RWPE2 (cell line): ENCODE measurements at regions not wholly inside any gene's neighbourhood (a gene's known extent, or its start where the extent isn't known, plus 50 kb on each side); places are given as distances from the start of the nearest gene placed in this dataset.

ENCODE experiments used
- ATAC-seq: fragments of 200-7000 bp; cut with Tn5 transposase; 3 replicates; pipeline ENCODE4 v1.9.1; 2021; ENCODE audit warnings: low read depth
- DNase-seq: peaks from one replicate; pipeline ENCODE4 v3.0.0-alpha.2; 2020; ENCODE audit warnings: low spot score
- H3K27ac ChIP-seq: fragments of 450-650 bp; 2 replicates; pipeline ENCODE4 v1.5.1; 2017; ENCODE audit warnings: mild to moderate bottlenecking; ENCODE audit not compliant: poor library complexity, severe bottlenecking
- H3K27me3 ChIP-seq: fragments of 250-450 bp; sonication (Bioruptor Pico); 2 replicates; pipeline ENCODE4 v1.5.1; 2021; ENCODE audit warnings: mild to moderate bottlenecking, moderate library complexity; ENCODE audit not compliant: insufficient read depth, poor library complexity, severe bottlenecking
- H3K36me3 ChIP-seq: fragments of 250-450 bp; sonication (Bioruptor Pico); 2 replicates; pipeline ENCODE4 v1.5.1; 2020; ENCODE audit warnings: low read depth, mild to moderate bottlenecking, moderate library complexity
- H3K4me1 ChIP-seq: fragments of 250-450 bp; sonication (Bioruptor Pico); 2 replicates; pipeline ENCODE4 v1.5.1; 2021; ENCODE audit warnings: mild to moderate bottlenecking, moderate library complexity; ENCODE audit not compliant: insufficient read depth, poor library complexity, severe bottlenecking
- H3K4me3 ChIP-seq: fragments of 250-450 bp; sonication (Bioruptor Pico); 2 replicates; pipeline ENCODE4 v1.5.1; 2021; ENCODE audit warnings: mild to moderate bottlenecking, moderate library complexity; ENCODE audit not compliant: severe bottlenecking
- H3K9me3 ChIP-seq: fragments of 250-450 bp; sonication (Bioruptor Pico); 2 replicates; pipeline ENCODE4 v1.5.1; 2021; ENCODE audit warnings: mild to moderate bottlenecking, moderate library complexity; ENCODE audit not compliant: severe bottlenecking
- CTCF ChIP-seq: fragments of 450-650 bp; IDR thresholded peaks from one replicate; pipeline ENCODE4 v1.5.1; 2017; ENCODE audit warnings: mild to moderate bottlenecking, moderate library complexity; ENCODE audit not compliant: poor library complexity, severe bottlenecking

- no peak overlapping the region for H3K4me3 ChIP-seq
- ATAC-seq (peak; percentile 4; the same call in 1 of the 3 replicates), DNase-seq (peak; percentile 62)
- H3K9me3 ChIP-seq: no peaks in the 10 kb centered on the region
- peak overlapping the region; percentile 99 for H3K27ac ChIP-seq
- peaks cover 61% of the 10 kb centered on the region for H3K4me1 ChIP-seq
- no peaks in the 10 kb centered on the region for H3K36me3 ChIP-seq
- no peaks in the 10 kb centered on the region for H3K27me3 ChIP-seq
- TF ChIP-seq CTCF: no peak
These were observed 358.7 kb downstream of the LTN1 start for GRCh38 chr21:28633839-28634555.

GRCh38 chr21:28632755-28633408, 359.8 kb downstream of the LTN1 start:
- DNase-seq (peak; percentile 90), ATAC-seq (peak; percentile 70)
- no peak overlapping the region for H3K4me3 ChIP-seq

GRCh38 chr21:28627691-28628090, 365.0 kb downstream of the LTN1 start:
- Histone ChIP-seq H3K27me3 (no peaks in the 10 kb centered on the region), H3K27ac (no peak overlapping the region), H3K4me3 (no peak overlapping the region), H3K4me1 (peaks cover 11% of the 10 kb centered on the region), H3K9me3 (peaks cover 3% of the 10 kb centered on the region), H3K36me3 (no peaks in the 10 kb centered on the region)
- no peak for ATAC-seq
- no peak for DNase-seq
- TF ChIP-seq CTCF: no peak

More at GRCh38 chr21:28632755-28633408, 359.8 kb downstream of the LTN1 start:
- no peaks in the 10 kb centered on the region for H3K36me3 ChIP-seq
- no peak for TF ChIP-seq CTCF
- no peaks in the 10 kb centered on the region for H3K9me3 ChIP-seq
- no peaks in the 10 kb centered on the region for H3K27me3 ChIP-seq
- peaks cover 58% of the 10 kb centered on the region for H3K4me1 ChIP-seq
- H3K27ac ChIP-seq: peak overlapping the region; percentile 99

GRCh38 chr21:28627261-28627660, 365.4 kb downstream of the LTN1 start:
- no peak for ATAC-seq
- TF ChIP-seq CTCF: no peak
- Histone ChIP-seq H3K9me3 (peaks cover 3% of the 10 kb centered on the region), H3K4me1 (peaks cover 7% of the 10 kb centered on the region), H3K27ac (no peak overlapping the region), H3K36me3 (no peaks in the 10 kb centered on the region), H3K27me3 (no peaks in the 10 kb centered on the region), H3K4me3 (no peak overlapping the region)
- DNase-seq: no peak

- H3K4me1 ChIP-seq: no peaks in the 10 kb centered on the region
- H3K4me3 ChIP-seq: no peak overlapping the region
These were observed 368.1 kb downstream of the LTN1 start for GRCh38 chr21:28624626-28625025.

More at GRCh38 chr21:28624626-28625025, 368.1 kb downstream of the LTN1 start:
- Histone ChIP-seq H3K9me3 (peaks cover 3% of the 10 kb centered on the region), H3K36me3 (no peaks in the 10 kb centered on the region), H3K27me3 (no peaks in the 10 kb centered on the region), H3K27ac (no peak overlapping the region)
- ATAC-seq (peak; percentile 74), DNase-seq (no peak)
- TF ChIP-seq CTCF: no peak
